ENCODE measurements at regions not wholly inside any gene's neighbourhood (a gene's known extent, or its start where the extent isn't known, plus 50 kb on each side); places are given as distances from the start of the nearest gene placed in this dataset.
"Not testable (repeated sequence)": the region's sequence is repeated elsewhere in the genome, so short reads cannot be mapped to it uniquely, and the experiment has no call there.

DNA sequence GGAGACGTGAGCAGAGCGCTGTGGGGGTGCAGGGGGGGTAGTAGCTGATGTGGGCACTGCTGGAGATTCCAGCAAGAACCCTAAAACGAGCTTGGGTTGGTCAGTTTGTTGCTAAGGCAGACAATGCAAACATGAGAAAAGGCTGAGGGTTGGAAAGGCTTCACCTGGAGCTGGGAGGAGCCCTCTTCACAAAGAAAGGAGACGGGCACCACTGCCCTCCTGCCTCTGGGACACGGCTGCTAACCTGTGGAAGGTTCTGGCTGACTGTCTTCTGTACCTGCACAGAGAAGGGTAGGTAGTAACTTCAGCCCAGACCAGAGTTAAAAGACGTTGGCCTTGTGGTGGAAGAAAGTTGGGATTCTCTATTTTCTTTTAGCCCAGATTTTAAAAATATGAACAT is 108.7 kb downstream of the SUCLA2 start:
- TF ChIP-seq, protein P1, sequence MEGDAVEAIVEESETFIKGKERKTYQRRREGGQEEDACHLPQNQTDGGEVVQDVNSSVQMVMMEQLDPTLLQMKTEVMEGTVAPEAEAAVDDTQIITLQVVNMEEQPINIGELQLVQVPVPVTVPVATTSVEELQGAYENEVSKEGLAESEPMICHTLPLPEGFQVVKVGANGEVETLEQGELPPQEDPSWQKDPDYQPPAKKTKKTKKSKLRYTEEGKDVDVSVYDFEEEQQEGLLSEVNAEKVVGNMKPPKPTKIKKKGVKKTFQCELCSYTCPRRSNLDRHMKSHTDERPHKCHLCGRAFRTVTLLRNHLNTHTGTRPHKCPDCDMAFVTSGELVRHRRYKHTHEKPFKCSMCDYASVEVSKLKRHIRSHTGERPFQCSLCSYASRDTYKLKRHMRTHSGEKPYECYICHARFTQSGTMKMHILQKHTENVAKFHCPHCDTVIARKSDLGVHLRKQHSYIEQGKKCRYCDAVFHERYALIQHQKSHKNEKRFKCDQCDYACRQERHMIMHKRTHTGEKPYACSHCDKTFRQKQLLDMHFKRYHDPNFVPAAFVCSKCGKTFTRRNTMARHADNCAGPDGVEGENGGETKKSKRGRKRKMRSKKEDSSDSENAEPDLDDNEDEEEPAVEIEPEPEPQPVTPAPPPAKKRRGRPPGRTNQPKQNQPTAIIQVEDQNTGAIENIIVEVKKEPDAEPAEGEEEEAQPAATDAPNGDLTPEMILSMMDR (IDR thresholded peaks at IDR 0.05; ENCODE audit: low read depth, low read length, missing control alignments): no peak
- in situ Hi-C loops (cut with HindIII; ENCODE audit: low pct_ligation_motif_present, low sequenced_read_pairs): no loop called here

GRCh38 chr13:47890146-47890814 is 110.8 kb downstream of the SUCLA2 start:
- in situ Hi-C loops (cut with HindIII; ENCODE audit: low pct_ligation_motif_present, low sequenced_read_pairs): no loop called here
- DNase-seq: no peak
- H3K4me3 ChIP-seq (ENCODE audit: low read depth, low read length): no peak overlapping the region
- no peaks in the 10 kb centered on the region for H3K36me3 ChIP-seq (replicated peaks)
- H3K27ac ChIP-seq: no peak overlapping the region
- H3K27me3 ChIP-seq (replicated peaks): no peaks in the 10 kb centered on the region
- TF ChIP-seq, protein P1 (IDR thresholded peaks at IDR 0.05; ENCODE audit: low read depth, low read length, missing control alignments): no peak

More for the DNA sequence above, 108.7 kb downstream of the SUCLA2 start:
- Histone ChIP-seq H3K4me3 (ENCODE audit: low read depth, low read length) (no peak overlapping the region), H3K36me3 (replicated peaks) (no peaks in the 10 kb centered on the region), H3K27ac (no peak overlapping the region), H3K27me3 (replicated peaks) (no peaks in the 10 kb centered on the region)
- no peak for DNase-seq

DNA sequence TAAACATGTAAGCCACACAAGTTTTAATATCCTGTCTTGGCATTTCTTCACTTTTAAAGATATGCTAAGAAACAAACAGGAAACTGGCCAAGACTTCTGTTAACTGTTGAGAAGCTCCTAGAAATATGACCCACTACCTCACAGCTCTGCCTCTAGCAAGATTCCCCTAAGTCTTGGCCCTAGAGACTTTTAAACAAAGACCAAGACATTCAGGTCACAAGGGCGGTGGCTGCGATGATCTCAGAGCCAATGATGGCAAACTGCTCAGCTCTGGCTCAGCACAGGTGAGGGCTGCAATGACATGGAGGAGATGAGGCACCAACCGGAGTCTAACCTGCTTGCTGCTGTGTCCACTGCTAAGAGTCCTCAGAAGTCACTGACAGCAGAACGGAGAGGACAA is 114.8 kb downstream of the SUCLA2 start:
- Histone ChIP-seq H3K27ac (no peak overlapping the region), H3K27me3 (replicated peaks) (no peaks in the 10 kb centered on the region), H3K36me3 (replicated peaks) (no peaks in the 10 kb centered on the region), H3K4me3 (ENCODE audit: low read depth, low read length) (no peak overlapping the region)
- TF ChIP-seq, protein P1 (IDR thresholded peaks at IDR 0.05; ENCODE audit: low read depth, low read length, missing control alignments): no peak
- in situ Hi-C loops (cut with HindIII; ENCODE audit: low pct_ligation_motif_present, low sequenced_read_pairs): no loop called here
- DNase-seq: no peak

DNA sequence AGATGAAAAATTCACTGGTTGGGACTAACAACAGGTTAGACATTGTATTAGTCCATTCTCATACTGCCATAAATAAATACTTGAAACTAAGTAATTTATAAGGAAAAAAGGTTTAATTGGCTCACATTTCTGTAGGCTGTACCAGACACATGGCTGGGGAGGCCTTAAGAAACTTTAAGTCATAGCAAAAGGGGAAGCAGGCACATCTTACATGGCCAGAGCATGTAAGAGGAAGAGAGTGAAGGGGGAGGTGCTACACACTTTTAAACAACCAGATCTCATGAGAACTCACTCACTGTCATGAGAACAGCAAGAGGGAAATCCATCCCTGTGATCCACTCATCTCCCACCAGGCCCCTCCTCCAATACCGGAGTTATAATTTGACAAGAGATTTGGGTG is 125.9 kb downstream of the SUCLA2 start:
- TF ChIP-seq, protein P1 (IDR thresholded peaks at IDR 0.05; ENCODE audit: low read depth, low read length, missing control alignments): no peak
- H3K27me3 ChIP-seq (replicated peaks): no peaks in the 10 kb centered on the region
- in situ Hi-C loops (cut with HindIII; ENCODE audit: low pct_ligation_motif_present, low sequenced_read_pairs): no loop called here
- DNase-seq: no peak
- no peaks in the 10 kb centered on the region for H3K36me3 ChIP-seq (replicated peaks)
- no peak overlapping the region for H3K4me3 ChIP-seq (ENCODE audit: low read depth, low read length)
- no peak overlapping the region for H3K27ac ChIP-seq

GRCh38 chr13:47873987-47874386 is 127.1 kb downstream of the SUCLA2 start:
- in situ Hi-C loops (cut with HindIII; ENCODE audit: low pct_ligation_motif_present, low sequenced_read_pairs); H3K36me3 ChIP-seq (replicated peaks); H3K27me3 ChIP-seq (replicated peaks); H3K4me3 ChIP-seq (ENCODE audit: low read depth, low read length); DNase-seq; H3K27ac ChIP-seq: not testable (repeated sequence)

DNA sequence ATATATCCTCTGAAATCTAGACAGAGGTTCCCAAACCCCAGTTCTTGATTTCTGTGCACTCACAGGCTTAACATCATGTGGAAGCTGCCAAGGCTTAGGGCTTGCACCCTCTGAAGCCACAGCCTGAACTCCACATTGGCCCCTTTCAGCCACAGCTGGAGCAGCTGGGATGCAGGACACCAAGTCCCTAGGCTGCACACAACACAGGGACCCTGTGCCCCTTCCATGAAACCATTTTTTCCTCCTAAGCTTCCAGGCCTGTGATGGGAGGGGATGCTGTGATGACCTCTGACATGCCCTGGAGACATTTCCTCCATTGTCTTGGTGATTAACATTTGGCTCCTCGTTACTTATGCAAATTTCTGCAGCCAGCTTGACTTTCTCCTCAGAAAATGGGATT is 127.8 kb downstream of the SUCLA2 start:
- in situ Hi-C loops (cut with HindIII; ENCODE audit: low pct_ligation_motif_present, low sequenced_read_pairs); DNase-seq: not testable (repeated sequence)

GRCh38 chr13:47869776-47870175 is 131.3 kb downstream of the SUCLA2 start:
- TF ChIP-seq, protein P1 (IDR thresholded peaks at IDR 0.05; ENCODE audit: low read depth, low read length, missing control alignments): no peak
- DNase-seq: no peak
- Histone ChIP-seq H3K27ac (no peak overlapping the region), H3K4me3 (ENCODE audit: low read depth, low read length) (no peak overlapping the region), H3K36me3 (replicated peaks) (no peaks in the 10 kb centered on the region), H3K27me3 (replicated peaks) (no peaks in the 10 kb centered on the region)
- in situ Hi-C loops (cut with HindIII; ENCODE audit: low pct_ligation_motif_present, low sequenced_read_pairs): no loop called here

More for the DNA sequence above, 127.8 kb downstream of the SUCLA2 start:
- not testable (repeated sequence) for H3K27ac ChIP-seq; H3K36me3 ChIP-seq (replicated peaks); H3K27me3 ChIP-seq (replicated peaks); H3K4me3 ChIP-seq (ENCODE audit: low read depth, low read length)
